OCI-LY7 (cell line): ENCODE measurements at regions not wholly inside any gene's neighbourhood (a gene's known extent, or its start where the extent isn't known, plus 50 kb on each side); places are given as distances from the start of the nearest gene placed in this dataset.

Experiments
- CTCF ChIP-seq: fragments of 200-600 bp; sonication (generic); conservative IDR thresholded peaks from 2 replicates; pipeline ENCODE4 v1.5.1; 2014; ENCODE audit warnings: mild to moderate bottlenecking, antibody characterized with exemption, low read length, moderate library complexity, mixed read lengths
- EZH2phosphoT487 ChIP-seq: fragments of 200-600 bp; sonication (generic); IDR thresholded peaks from 2 replicates; pipeline ENCODE4 v1.6.1; 2018; ENCODE audit warnings: low read depth, borderline replicate concordance, mild to moderate bottlenecking, mixed run types, antibody characterized with exemption, low read length, moderate library complexity, mixed read lengths

- TF ChIP-seq CTCF (no peak), EZH2phosphoT487 (no peak)
Observed at GRCh38 chr2:188835821-188836220, 138.4 kb upstream of the COL3A1 start.
